Liver (tissue), 7 donors: ENCODE measurements at regions not wholly inside any gene's neighbourhood (a gene's known extent, or its start where the extent isn't known, plus 50 kb on each side); places are given as distances from the start of the nearest gene placed in this dataset.
"Not testable (repeated sequence)": the region's sequence is repeated elsewhere in the genome, so short reads cannot be mapped to it uniquely, and the experiment has no call there.

ENCODE experiments used
- DNase-seq: peaks from one replicate; pipeline ENCODE4 v3.0.0-alpha.2; 2017; ENCODE audit warnings: low spot score
- H3K27ac ChIP-seq, 2 donors: one replicate each; pipeline ENCODE4 v1.7.0; 2013; ENCODE audit warnings: inconsistent platforms in 2 of 2, low read length in 2 of 2, control low read depth in 1 of 2, low read depth in 1 of 2, mild to moderate bottlenecking in 1 of 2
- H3K27me3 ChIP-seq, 4 donors: one replicate each; pipeline versions ENCODE4 v1.6.1 to v1.7.0; 2013; ENCODE audit warnings: low read length in 3 of 4, inconsistent platforms in 1 of 4, mild to moderate bottlenecking in 1 of 4, moderate library complexity in 1 of 4; ENCODE audit not compliant: control insufficient read depth in 4 of 4, insufficient read depth in 4 of 4
- H3K36me3 ChIP-seq, 4 donors: one replicate each; pipeline versions ENCODE4 v1.6.1 to v1.7.0; 2013; ENCODE audit warnings: low read length in 3 of 4, mild to moderate bottlenecking in 3 of 4, low read depth in 1 of 4, moderate library complexity in 1 of 4; ENCODE audit not compliant: control insufficient read depth in 4 of 4, insufficient read depth in 3 of 4
- H3K4me1 ChIP-seq, 4 donors: one replicate each; pipeline versions ENCODE4 v1.6.1 to v1.7.0; 2013; ENCODE audit warnings: low read length in 3 of 4, mild to moderate bottlenecking in 3 of 4, moderate library complexity in 1 of 4; ENCODE audit not compliant: control insufficient read depth in 4 of 4, insufficient read depth in 4 of 4
- H3K4me3 ChIP-seq, 3 donors: one replicate each; pipeline versions ENCODE4 v1.6.1 to v1.7.0; 2013; ENCODE audit warnings: low read length in 3 of 3, control low read depth in 1 of 3, low read depth in 1 of 3, mild to moderate bottlenecking in 1 of 3
- H3K9ac ChIP-seq, 2 donors: one replicate each; pipeline ENCODE4 v1.7.0; 2013; ENCODE audit warnings: low read length in 2 of 2, mild to moderate bottlenecking in 2 of 2, moderate library complexity in 2 of 2, control low read depth in 1 of 2, low read depth in 1 of 2
- H3K9me3 ChIP-seq, 4 donors: one replicate each; pipeline versions ENCODE4 v1.6.1 to v1.7.0; 2013; ENCODE audit warnings: low read length in 3 of 4; ENCODE audit not compliant: control insufficient read depth in 4 of 4
- EGR1 ChIP-seq, 2 donors: IDR thresholded peaks; 2 replicates each; pipeline ENCODE4 v1.6.1; 2016 to 2018; ENCODE audit warnings: antibody characterized with exemption in 2 of 2, low read depth in 2 of 2
- FOXA1 ChIP-seq: IDR thresholded peaks from 2 replicates; pipeline ENCODE4 v1.6.1; 2016; ENCODE audit warnings: antibody characterized with exemption
- HNF4A ChIP-seq, 2 donors: conservative IDR thresholded peaks; 2 replicates each; pipeline ENCODE4 v1.6.1; 2016; ENCODE audit warnings: antibody characterized with exemption in 2 of 2, mild to moderate bottlenecking in 2 of 2
- HNF4G ChIP-seq: IDR thresholded peaks from 2 replicates; pipeline ENCODE4 v1.6.1; 2016; ENCODE audit warnings: antibody characterized with exemption
- RAD21 ChIP-seq, 2 donors: IDR thresholded peaks; 2 replicates each; pipeline ENCODE4 v1.6.1; 2016; ENCODE audit warnings: antibody characterized with exemption in 2 of 2, mild to moderate bottlenecking in 2 of 2
- REST ChIP-seq: IDR thresholded peaks from 2 replicates; pipeline ENCODE4 v1.6.1; 2016; ENCODE audit warnings: antibody characterized with exemption, mild to moderate bottlenecking
- WGBS: extraction: QIAGEN DNeasy Blood & Tissue Kit; methylation state at CpG from one replicate; pipeline ENCODE4 v1.1.7; 2013; 5-methylcytosine and 5-hydroxymethylcytosine counted together
- donor health status: healthy.
- donor health status: healthy.
- donor health status: healthy.
- donor health status: healthy.

GRCh38 chr5:21573416-21574314 is 1279.5 kb downstream of the CDH12 start:
- no peaks in the 10 kb centered on the region for H3K36me3 ChIP-seq
- H3K4me1 ChIP-seq: no peaks in the 10 kb centered on the region
- H3K4me3 ChIP-seq: no peak overlapping the region
- H3K9ac ChIP-seq: no peak overlapping the region
- H3K9me3 ChIP-seq: no peaks in the 10 kb centered on the region
- no peak for DNase-seq
- 76% methylated on average over 1 of the region's 1 CpG for WGBS
- no peaks in the 10 kb centered on the region for H3K27me3 ChIP-seq
- no peak overlapping the region for H3K27ac ChIP-seq
- TF ChIP-seq FOXA1: no peak
- TF ChIP-seq HNF4G: no peak
- no peak for TF ChIP-seq RAD21 (IDR thresholded peaks at IDR 0.05)
- no peak for TF ChIP-seq EGR1 (IDR thresholded peaks at IDR 0.05; ENCODE audit: low read depth in 2 of 2)
- TF ChIP-seq REST: no peak
- TF ChIP-seq HNF4A (conservative IDR thresholded peaks at IDR 0.05): no peak

GRCh38 chr5:21571196-21571595 is 1281.9 kb downstream of the CDH12 start:
- not testable (repeated sequence) for H3K9me3 ChIP-seq, H3K9ac ChIP-seq, H3K27ac ChIP-seq, H3K36me3 ChIP-seq, DNase-seq, H3K4me1 ChIP-seq, H3K27me3 ChIP-seq, H3K4me3 ChIP-seq
- 53% methylated on average over 1 of the region's 1 CpG for WGBS

GRCh38 chr5:21559109-21559508 is 1294.0 kb downstream of the CDH12 start:
- H3K4me1 ChIP-seq, H3K27ac ChIP-seq, DNase-seq, H3K4me3 ChIP-seq, H3K9ac ChIP-seq, H3K9me3 ChIP-seq, H3K36me3 ChIP-seq, H3K27me3 ChIP-seq: not testable (repeated sequence)
- 85% methylated on average over 2 of the region's 2 CpGs for WGBS

- not testable (repeated sequence) for H3K4me1 ChIP-seq, H3K9ac ChIP-seq, H3K9me3 ChIP-seq, H3K27me3 ChIP-seq, H3K4me3 ChIP-seq, DNase-seq, H3K36me3 ChIP-seq, H3K27ac ChIP-seq
- 92% methylated on average over 2 of the region's 3 CpGs for WGBS
Measured at GRCh38 chr5:21552263-21552662, 1300.9 kb downstream of the CDH12 start.

GRCh38 chr5:21550916-21551315 is 1302.2 kb downstream of the CDH12 start:
- not testable (repeated sequence) for H3K9ac ChIP-seq, H3K27ac ChIP-seq, H3K27me3 ChIP-seq, H3K36me3 ChIP-seq, H3K9me3 ChIP-seq, H3K4me1 ChIP-seq, H3K4me3 ChIP-seq, DNase-seq
- WGBS: 97% methylated on average over 3 of the region's 3 CpGs

- H3K9ac ChIP-seq, H3K27ac ChIP-seq: not testable (repeated sequence)
- 96% methylated on average over 2 of the region's 2 CpGs for WGBS
Measured at GRCh38 chr5:21547656-21548055, 1305.5 kb downstream of the CDH12 start.

GRCh38 chr5:21535114-21535513 is 1318.0 kb downstream of the CDH12 start:
- not testable (repeated sequence) for H3K9ac ChIP-seq, H3K4me1 ChIP-seq, H3K36me3 ChIP-seq, DNase-seq, H3K27me3 ChIP-seq, H3K9me3 ChIP-seq, H3K27ac ChIP-seq, H3K4me3 ChIP-seq

More at GRCh38 chr5:21547656-21548055, 1305.5 kb downstream of the CDH12 start:
- not testable (repeated sequence) for H3K9me3 ChIP-seq, H3K4me3 ChIP-seq, DNase-seq, H3K27me3 ChIP-seq, H3K36me3 ChIP-seq, H3K4me1 ChIP-seq
